ENCODE measurements at regions not wholly inside any gene's neighbourhood (a gene's known extent, or its start where the extent isn't known, plus 50 kb on each side); places are given as distances from the start of the nearest gene placed in this dataset.

GRCh38 chr3:117990627-117991026 lies 1044.0 kb downstream of the IGSF11 start:
- no peak for TF ChIP-seq CTCF (conservative IDR thresholded peaks at IDR 0.05)
- no peak for TF ChIP-seq EZH2 (IDR thresholded peaks at IDR 0.05; ENCODE audit: low read depth)

Measured in PC-9 (cell line).